Spleen (tissue), 11 donors: ENCODE measurements at regions not wholly inside any gene's neighbourhood (a gene's known extent, or its start where the extent isn't known, plus 50 kb on each side); places are given as distances from the start of the nearest gene placed in this dataset.

ENCODE experiments used
- DNase-seq: peaks from one replicate; pipeline ENCODE4 v3.0.0-alpha.2; 2020
- H3K27ac ChIP-seq, 8 donors: fragments of 200-600 bp; sonication (generic) in 7 of 8; 1 replicate in 4 of 8; 2 replicates in 4 of 8; pipeline versions ENCODE4 v1.5.0 to v1.8.0; 2016 to 2021; ENCODE audit warnings: inconsistent platforms in 4 of 8, mild to moderate bottlenecking in 4 of 8, moderate library complexity in 1 of 8
- H3K27me3 ChIP-seq, 7 donors: fragments of 200-600 bp; sonication (generic) in 6 of 7; replicated peaks in 1 of 7; 1 replicate in 4 of 7; 2 replicates in 3 of 7; pipeline versions ENCODE4 v1.5.0 to v1.8.0; 2016 to 2021; ENCODE audit warnings: inconsistent platforms in 3 of 7, mild to moderate bottlenecking in 1 of 7
- H3K36me3 ChIP-seq, 6 donors: fragments of 200-600 bp; sonication (generic) in 5 of 6; 1 replicate in 4 of 6; 2 replicates in 2 of 6; pipeline versions ENCODE4 v1.5.0 to v1.8.0; 2016 to 2021; ENCODE audit warnings: inconsistent platforms in 2 of 6
- H3K4me1 ChIP-seq, 6 donors: fragments of 200-600 bp; sonication (generic) in 5 of 6; 1 replicate in 3 of 6; 2 replicates in 3 of 6; pipeline versions ENCODE4 v1.5.0 to v1.8.0; 2016 to 2021; ENCODE audit warnings: inconsistent platforms in 3 of 6
- H3K4me3 ChIP-seq, 8 donors: fragments of 200-600 bp; sonication (generic) in 7 of 8; 1 replicate in 4 of 8; 2 replicates in 4 of 8; pipeline versions ENCODE4 v1.5.0 to v1.8.0; 2016 to 2021; ENCODE audit warnings: inconsistent platforms in 4 of 8, mild to moderate bottlenecking in 4 of 8, moderate library complexity in 2 of 8
- H3K9me3 ChIP-seq, 8 donors: fragments of 200-600 bp; sonication (generic) in 7 of 8; 1 replicate in 4 of 8; 2 replicates in 4 of 8; pipeline versions ENCODE4 v1.5.0 to v1.8.0; 2016 to 2021; ENCODE audit warnings: inconsistent platforms in 4 of 8
- POLR2A ChIP-seq, 3 donors: fragments of 450-650 bp; IDR thresholded peaks; one replicate each; pipeline ENCODE4 v1.5.1; 2017; ENCODE audit warnings: antibody characterized with exemption in 3 of 3, mild to moderate bottlenecking in 1 of 3
- POLR2AphosphoS5 ChIP-seq, 3 donors: sonication (generic); formaldehyde crosslinking; IDR thresholded peaks; one replicate each; pipeline ENCODE4 v1.5.1; 2017; ENCODE audit warnings: antibody characterized with exemption in 3 of 3
- WGBS, 5 donors: extraction: QIAGEN DNeasy Blood & Tissue Kit in 3 of 5; methylation state at CpG; one replicate each; pipeline versions ENCODE4 v1.1.5 to v1.1.7; 2013 to 2018; 5-methylcytosine and 5-hydroxymethylcytosine counted together
- intact Hi-C: fragments of 100-400 bp; cut with DNase I; formaldehyde crosslinking; loops from one replicate; pipeline ENCODE4 v1.15.0; 2023; ENCODE audit warnings: low total_unique reads
- TF ChIP-seq, protein P1 (sequence below), 11 experiments: fragments of 200-600 bp in 7 of 11; fragments of 450-650 bp in 4 of 11; sonication (generic) in 4 of 11; IDR thresholded peaks in 8 of 11; conservative IDR thresholded peaks in 3 of 11; 1 replicate in 7 of 11; 2 replicates in 4 of 11; pipeline versions ENCODE4 v1.4.0 to v1.8.0; 2016 to 2021; ENCODE audit warnings: antibody characterized with exemption in 11 of 11, inconsistent platforms in 4 of 11, mild to moderate bottlenecking in 1 of 11
- donor health status: healthy with polysubstance abuse.
- donor health status: DM: no; HTN: no; CAD: no; lungs with moderate emphysema.
- donor health status: DM: no; HTN: no; CAD: no.
- donor health status: Bipolar disorder and iron deficiency.
- donor health status: healthy.
- donor health status: DM: no; HTN: no; CAD: no.
- donor health status: DM: yes; HTN: yes; CAD: no.

DNA sequence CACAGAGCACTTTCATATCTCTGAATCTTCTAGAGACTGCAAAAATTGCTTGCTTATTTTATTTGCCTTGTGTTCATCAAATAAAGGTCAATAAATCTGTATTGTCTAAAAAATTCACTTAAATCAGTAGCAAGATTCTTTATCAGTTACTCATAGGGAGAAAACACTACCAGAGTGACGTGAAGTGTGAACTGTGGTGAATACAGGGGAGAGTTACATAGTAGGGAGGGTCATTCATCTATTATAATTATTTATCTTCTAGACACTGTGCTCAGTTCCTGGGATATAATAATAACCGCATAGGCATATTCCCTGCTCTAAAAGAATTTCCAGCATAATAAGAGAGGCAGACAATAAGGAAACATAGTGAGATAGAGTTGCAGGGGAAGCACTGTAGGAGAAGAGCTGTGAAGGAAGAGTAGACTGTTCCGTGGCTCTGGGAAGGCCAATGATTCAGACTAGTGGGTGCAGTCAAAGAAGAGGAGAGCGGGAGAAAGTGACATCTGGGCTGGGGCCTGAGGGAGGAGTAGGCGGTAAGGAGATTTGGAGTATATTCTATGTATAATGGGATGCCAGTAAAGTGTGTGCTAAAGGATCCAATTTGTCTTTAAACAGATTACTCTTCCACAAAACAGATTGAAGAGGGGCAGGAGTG is 84.0 kb upstream of the TDRD3 start:
- TF ChIP-seq, protein P1, sequence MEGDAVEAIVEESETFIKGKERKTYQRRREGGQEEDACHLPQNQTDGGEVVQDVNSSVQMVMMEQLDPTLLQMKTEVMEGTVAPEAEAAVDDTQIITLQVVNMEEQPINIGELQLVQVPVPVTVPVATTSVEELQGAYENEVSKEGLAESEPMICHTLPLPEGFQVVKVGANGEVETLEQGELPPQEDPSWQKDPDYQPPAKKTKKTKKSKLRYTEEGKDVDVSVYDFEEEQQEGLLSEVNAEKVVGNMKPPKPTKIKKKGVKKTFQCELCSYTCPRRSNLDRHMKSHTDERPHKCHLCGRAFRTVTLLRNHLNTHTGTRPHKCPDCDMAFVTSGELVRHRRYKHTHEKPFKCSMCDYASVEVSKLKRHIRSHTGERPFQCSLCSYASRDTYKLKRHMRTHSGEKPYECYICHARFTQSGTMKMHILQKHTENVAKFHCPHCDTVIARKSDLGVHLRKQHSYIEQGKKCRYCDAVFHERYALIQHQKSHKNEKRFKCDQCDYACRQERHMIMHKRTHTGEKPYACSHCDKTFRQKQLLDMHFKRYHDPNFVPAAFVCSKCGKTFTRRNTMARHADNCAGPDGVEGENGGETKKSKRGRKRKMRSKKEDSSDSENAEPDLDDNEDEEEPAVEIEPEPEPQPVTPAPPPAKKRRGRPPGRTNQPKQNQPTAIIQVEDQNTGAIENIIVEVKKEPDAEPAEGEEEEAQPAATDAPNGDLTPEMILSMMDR (IDR thresholded peaks at IDR 0.05 in 8 of 11, conservative IDR thresholded peaks at IDR 0.05 in 3 of 11): no peak
- no peak for TF ChIP-seq POLR2AphosphoS5 (IDR thresholded peaks at IDR 0.05)
- Histone ChIP-seq H3K27ac (no peak overlapping the region), H3K36me3 (no peaks in the 10 kb centered on the region), H3K27me3 (no peaks in the 10 kb centered on the region), H3K4me3 (no peak overlapping the region), H3K9me3 (no peaks in the 10 kb centered on the region), H3K4me1 (no peaks in the 10 kb centered on the region)
- intact Hi-C loops: no loop called here
- 82 to 94% (median 89%) methylated on average over 5 of the region's 5 CpGs for WGBS, 5 donors
- DNase-seq: no peak

GRCh38 chr13:60318186-60318585 is 78.8 kb upstream of the TDRD3 start:
- intact Hi-C loops: no loop called here
- TF ChIP-seq, protein P1 (IDR thresholded peaks at IDR 0.05 in 8 of 11, conservative IDR thresholded peaks at IDR 0.05 in 3 of 11): no peak
- TF ChIP-seq POLR2A (IDR thresholded peaks at IDR 0.05) (no peak), POLR2AphosphoS5 (IDR thresholded peaks at IDR 0.05) (no peak)
- Histone ChIP-seq H3K27ac (no peak overlapping the region), H3K9me3 (no peaks in the 10 kb centered on the region), H3K27me3 (no peaks in the 10 kb centered on the region), H3K4me1 (no peaks in the 10 kb centered on the region), H3K36me3 (no peaks in the 10 kb centered on the region), H3K4me3 (no peak overlapping the region)
- DNase-seq: no peak
- WGBS, 5 donors: 52 to 65% (median 60%) methylated on average over 3 of the region's 3 CpGs

GRCh38 chr13:60324131-60324530 is 72.9 kb upstream of the TDRD3 start:
- no peak for DNase-seq
- TF ChIP-seq POLR2AphosphoS5 (IDR thresholded peaks at IDR 0.05) (no peak), POLR2A (IDR thresholded peaks at IDR 0.05) (no peak)
- TF ChIP-seq, protein P1 (IDR thresholded peaks at IDR 0.05 in 8 of 11, conservative IDR thresholded peaks at IDR 0.05 in 3 of 11): no peak
- no peak overlapping the region for H3K4me3 ChIP-seq
- intact Hi-C loops: no loop called here
- no peaks in the 10 kb centered on the region for H3K9me3 ChIP-seq
- no peaks in the 10 kb centered on the region for H3K36me3 ChIP-seq
- WGBS, 5 donors: 79 to 97% (median 82%) methylated on average over 2 of the region's 2 CpGs
- H3K27ac ChIP-seq: no peak overlapping the region
- H3K27me3 ChIP-seq: no peaks in the 10 kb centered on the region
- peaks cover 0 to 7% (median 3%) of the 10 kb centered on the region in 6 donors for H3K4me1 ChIP-seq

DNA sequence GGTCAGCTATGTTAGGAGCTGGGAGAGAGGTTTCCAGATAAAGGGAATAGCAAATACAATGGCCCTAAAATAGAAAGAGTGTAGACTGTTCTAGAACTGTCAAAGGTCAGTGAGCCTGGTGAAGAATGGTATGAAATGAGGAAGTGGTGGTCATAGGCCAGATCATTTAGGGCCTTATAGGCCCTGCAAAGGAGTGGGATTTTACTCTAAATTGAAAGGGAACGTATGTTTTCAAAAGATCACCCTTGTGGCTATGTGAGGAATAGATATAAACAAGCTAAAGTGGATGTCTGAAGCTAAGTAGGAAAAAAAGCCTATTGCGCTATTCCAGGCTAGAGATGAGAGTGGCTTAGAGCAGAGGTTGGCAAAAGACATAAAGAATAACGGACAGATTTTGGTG is 70.7 kb upstream of the TDRD3 start:
- intact Hi-C loops: no loop called here
- no peak overlapping the region for H3K27ac ChIP-seq
- no peak overlapping the region for H3K4me3 ChIP-seq
- 83 to 95% (median 90%) methylated on average over 3 of the region's 3 CpGs for WGBS, 5 donors
- peaks cover 0 to 7% (median 3%) of the 10 kb centered on the region in 6 donors for H3K4me1 ChIP-seq
- DNase-seq: no peak
- no peaks in the 10 kb centered on the region for H3K36me3 ChIP-seq
- no peak for TF ChIP-seq POLR2A (IDR thresholded peaks at IDR 0.05)
- TF ChIP-seq, protein P1 (IDR thresholded peaks at IDR 0.05 in 8 of 11, conservative IDR thresholded peaks at IDR 0.05 in 3 of 11): no peak
- no peak for TF ChIP-seq POLR2AphosphoS5 (IDR thresholded peaks at IDR 0.05)
- no peaks in the 10 kb centered on the region for H3K27me3 ChIP-seq
- no peaks in the 10 kb centered on the region for H3K9me3 ChIP-seq
